Coronary artery (tissue), 2 donors: ENCODE measurements at regions not wholly inside any gene's neighbourhood (a gene's known extent, or its start where the extent isn't known, plus 50 kb on each side); places are given as distances from the start of the nearest gene placed in this dataset.
"Not testable (repeated sequence)": the region's sequence is repeated elsewhere in the genome, so short reads cannot be mapped to it uniquely, and the experiment has no call there.

Source experiments
- DNase-seq: peaks from one replicate; pipeline ENCODE4 v3.0.0-alpha.2; 2017; ENCODE audit warnings: low spot score
- H3K27ac ChIP-seq, 2 donors: fragments of 200-600 bp; sonication (generic); one replicate each; pipeline ENCODE4 v1.5.1; 2016 to 2019
- H3K4me3 ChIP-seq: fragments of 200-600 bp; sonication (generic); 2 replicates; pipeline ENCODE4 v1.5.1; 2016; ENCODE audit warnings: mild to moderate bottlenecking, moderate library complexity
- TF ChIP-seq, protein P1 (sequence below): fragments of 200-600 bp; sonication (generic); IDR thresholded peaks from one replicate; pipeline ENCODE4 v1.5.1; 2019; ENCODE audit warnings: antibody characterized with exemption

DNA sequence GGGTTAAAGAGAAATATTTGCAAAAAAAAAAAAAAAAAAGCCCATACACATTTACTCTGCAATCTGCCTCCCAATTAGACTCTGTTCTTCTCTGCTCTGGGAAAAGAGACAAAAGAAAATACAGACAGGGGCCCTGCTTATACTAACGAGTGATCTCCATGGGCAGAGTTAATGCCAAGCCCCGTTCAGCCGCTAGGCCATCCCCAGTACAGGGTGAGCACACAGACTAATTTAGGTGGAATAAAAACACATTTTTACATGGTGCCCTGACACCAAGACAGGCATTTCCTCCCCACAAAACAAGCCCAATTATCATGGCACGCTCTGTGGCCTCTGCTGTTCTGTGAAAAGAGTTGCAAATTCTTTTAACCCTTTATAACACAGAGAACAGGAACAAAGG is 356.3 kb upstream of the C16orf82 start:
- Histone ChIP-seq H3K4me3 (no peak overlapping the region), H3K27ac (no peak overlapping the region)
- TF ChIP-seq, protein P1, sequence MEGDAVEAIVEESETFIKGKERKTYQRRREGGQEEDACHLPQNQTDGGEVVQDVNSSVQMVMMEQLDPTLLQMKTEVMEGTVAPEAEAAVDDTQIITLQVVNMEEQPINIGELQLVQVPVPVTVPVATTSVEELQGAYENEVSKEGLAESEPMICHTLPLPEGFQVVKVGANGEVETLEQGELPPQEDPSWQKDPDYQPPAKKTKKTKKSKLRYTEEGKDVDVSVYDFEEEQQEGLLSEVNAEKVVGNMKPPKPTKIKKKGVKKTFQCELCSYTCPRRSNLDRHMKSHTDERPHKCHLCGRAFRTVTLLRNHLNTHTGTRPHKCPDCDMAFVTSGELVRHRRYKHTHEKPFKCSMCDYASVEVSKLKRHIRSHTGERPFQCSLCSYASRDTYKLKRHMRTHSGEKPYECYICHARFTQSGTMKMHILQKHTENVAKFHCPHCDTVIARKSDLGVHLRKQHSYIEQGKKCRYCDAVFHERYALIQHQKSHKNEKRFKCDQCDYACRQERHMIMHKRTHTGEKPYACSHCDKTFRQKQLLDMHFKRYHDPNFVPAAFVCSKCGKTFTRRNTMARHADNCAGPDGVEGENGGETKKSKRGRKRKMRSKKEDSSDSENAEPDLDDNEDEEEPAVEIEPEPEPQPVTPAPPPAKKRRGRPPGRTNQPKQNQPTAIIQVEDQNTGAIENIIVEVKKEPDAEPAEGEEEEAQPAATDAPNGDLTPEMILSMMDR, result no peak
- DNase-seq, result no peak

DNA sequence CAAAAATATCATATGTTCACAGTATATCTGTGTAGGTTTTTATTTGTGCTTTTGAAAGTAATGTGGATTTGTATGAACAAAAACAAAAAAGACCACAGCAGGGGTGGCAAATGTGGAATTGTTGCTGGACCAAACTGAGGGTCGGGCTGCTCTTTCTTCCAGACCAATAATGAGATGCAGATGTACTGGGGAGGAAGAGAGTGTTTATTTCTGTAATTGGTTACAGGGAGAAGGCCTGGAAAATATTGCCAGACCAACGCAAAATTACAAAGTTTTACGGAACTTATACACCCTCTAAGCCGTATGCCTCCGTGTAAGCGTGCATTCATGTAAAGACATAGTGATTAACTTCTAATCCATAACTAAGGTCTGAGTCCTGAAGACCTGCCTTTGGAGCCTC is 353.9 kb upstream of the C16orf82 start:
- DNase-seq, result no peak
- TF ChIP-seq, protein P1, result no peak
- Histone ChIP-seq H3K27ac (no peak overlapping the region), H3K4me3 (no peak overlapping the region)

DNA sequence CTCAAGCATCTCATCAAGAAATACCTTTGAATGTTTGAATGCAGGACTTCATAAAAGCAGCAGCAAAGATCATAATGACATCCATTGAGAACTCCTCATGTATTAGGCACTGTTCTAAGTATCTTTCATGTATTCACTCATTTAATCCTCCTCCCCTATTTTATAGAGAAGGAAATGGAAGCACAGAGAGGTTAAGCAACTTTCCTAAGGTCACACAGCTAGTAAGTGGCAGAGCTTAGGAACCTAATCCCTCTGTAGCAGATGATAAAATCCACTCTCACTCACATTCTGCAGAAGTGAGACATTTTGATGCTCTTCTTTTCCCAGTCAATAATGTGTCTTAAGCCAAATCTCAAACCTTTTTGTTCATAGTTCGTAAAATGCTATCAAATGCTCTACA is 350.8 kb upstream of the C16orf82 start:
- TF ChIP-seq, protein P1, result no peak
- H3K27ac ChIP-seq, result no peak overlapping the region
- no peak for DNase-seq
- no peak overlapping the region for H3K4me3 ChIP-seq

DNA sequence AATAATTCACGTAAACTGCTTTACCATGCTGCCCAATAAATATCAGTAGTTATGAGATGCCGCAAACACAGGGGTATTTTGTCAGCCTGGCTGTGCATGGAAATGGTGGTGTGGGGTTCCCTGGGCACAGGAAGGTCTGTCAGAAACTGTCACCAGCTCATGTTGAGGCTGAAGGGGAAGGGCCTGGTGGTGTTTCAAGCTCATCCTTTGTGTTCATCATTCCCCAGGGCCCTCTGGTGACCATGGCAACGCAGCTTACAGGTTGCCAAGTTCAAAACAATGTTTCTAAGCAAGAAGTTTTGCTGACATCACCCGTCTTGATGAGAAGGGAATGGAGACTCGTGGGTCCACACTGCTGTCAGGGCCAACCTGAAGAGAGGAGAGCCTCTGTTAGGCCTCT is 348.9 kb upstream of the C16orf82 start:
- Histone ChIP-seq H3K4me3 (no peak overlapping the region), H3K27ac (no peak overlapping the region)
- TF ChIP-seq, protein P1, result no peak
- no peak for DNase-seq

DNA sequence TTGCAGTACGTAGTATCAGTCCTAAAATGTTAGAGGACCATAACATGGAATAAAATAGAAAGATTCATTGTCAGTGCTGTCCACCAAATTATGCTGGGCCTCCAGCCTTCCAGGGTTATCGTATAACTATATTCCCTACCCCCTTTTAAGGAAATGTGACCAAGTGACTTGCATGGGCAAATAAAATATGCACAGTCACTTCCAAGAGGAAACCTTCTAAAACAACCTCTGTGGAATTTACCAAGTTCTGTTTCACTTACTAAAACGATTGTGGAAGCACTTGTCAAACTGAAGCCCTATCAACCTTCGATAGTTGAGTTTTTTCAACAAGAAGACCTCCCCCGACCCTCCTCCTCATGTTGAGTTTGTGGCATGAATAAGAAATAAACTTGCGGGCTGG is 345.4 kb upstream of the C16orf82 start:
- H3K4me3 ChIP-seq, result no peak overlapping the region
- H3K27ac ChIP-seq, result no peak overlapping the region
- no peak for DNase-seq
- TF ChIP-seq, protein P1, result no peak

DNA sequence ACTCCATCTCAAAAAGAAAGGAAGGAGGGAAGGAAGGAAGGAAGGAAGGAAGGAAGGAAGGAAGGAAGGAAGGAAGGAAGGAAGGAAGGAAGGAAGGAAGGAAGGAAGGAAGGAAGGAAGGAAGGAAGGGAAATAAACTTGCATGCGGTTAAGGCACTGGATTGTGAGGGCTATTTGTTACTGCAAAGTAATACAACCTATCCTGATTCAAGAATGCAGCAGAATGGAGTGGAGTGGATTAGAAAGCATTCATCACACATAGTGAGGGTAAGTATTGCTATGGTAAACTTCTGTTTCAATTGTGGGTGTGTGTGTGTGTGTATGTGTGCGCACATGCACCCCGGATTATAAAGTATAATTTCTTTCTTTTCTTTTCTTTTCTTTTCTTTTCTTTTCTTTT is 344.8 kb upstream of the C16orf82 start:
- H3K27ac ChIP-seq, DNase-seq, H3K4me3 ChIP-seq: not testable (repeated sequence)

DNA sequence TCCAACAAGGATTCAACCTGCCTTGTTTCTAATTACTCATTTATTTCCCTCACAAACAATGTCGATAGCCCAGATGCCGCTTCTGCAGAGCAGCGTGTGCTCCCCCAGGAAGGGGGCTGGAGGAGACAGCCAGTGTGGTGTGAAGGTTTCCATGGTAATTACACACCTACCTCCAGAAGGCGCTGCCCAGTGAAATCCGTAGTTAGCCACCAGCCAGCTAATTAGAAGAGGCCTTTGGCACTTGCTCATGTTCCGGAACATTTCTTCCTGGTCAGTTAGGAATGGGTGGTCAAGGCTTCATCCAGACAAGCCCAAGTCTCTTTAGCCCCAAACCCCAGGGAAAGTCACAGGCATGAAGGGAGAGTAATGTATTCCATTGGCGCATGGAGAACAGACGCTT is 342.5 kb upstream of the C16orf82 start:
- Histone ChIP-seq H3K27ac (no peak overlapping the region), H3K4me3 (no peak overlapping the region)
- no peak for DNase-seq
- TF ChIP-seq, protein P1, result no peak

DNA sequence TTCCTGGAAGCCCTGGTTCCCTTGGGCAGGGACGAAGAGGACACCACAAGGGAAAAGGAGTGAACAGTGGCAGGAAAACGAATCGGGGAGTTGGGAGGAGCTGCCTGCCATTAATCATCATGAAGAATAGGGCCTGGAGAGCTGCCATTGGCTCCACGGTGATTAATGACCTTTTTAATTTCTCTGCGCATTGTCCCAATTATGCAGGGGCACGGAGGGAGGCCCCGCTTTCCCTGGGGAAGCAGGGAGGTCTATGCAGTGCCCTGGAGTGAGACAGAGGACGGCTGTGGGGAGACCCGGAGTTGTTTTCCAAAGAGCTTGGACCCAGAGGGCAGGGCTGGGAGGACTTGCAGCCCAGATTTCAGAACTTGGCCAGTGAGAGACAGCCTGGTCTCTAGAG is 338.9 kb upstream of the C16orf82 start:
- H3K4me3 ChIP-seq, result no peak overlapping the region
- DNase-seq, result no peak
- TF ChIP-seq, protein P1, result no peak
- no peak overlapping the region for H3K27ac ChIP-seq
